Peyer's patch (tissue), 4 donors: ENCODE measurements at regions not wholly inside any gene's neighbourhood (a gene's known extent, or its start where the extent isn't known, plus 50 kb on each side); places are given as distances from the start of the nearest gene placed in this dataset.

Experiments
- DNase-seq, 3 donors: peaks; one replicate each; pipeline ENCODE4 v3.0.0-alpha.2; 2017 to 2019
- H3K27ac ChIP-seq, 4 donors: fragments of 200-600 bp; sonication (generic); one replicate each; pipeline ENCODE4 v1.5.1; 2016 to 2019
- H3K27me3 ChIP-seq, 2 donors: fragments of 200-600 bp; sonication (generic); one replicate each; pipeline ENCODE4 v1.5.1; 2019
- H3K36me3 ChIP-seq, 3 donors: fragments of 200-600 bp; sonication (generic); one replicate each; pipeline ENCODE4 v1.5.1; 2016 to 2019
- H3K4me1 ChIP-seq, 4 donors: fragments of 200-600 bp; sonication (generic); one replicate each; pipeline ENCODE4 v1.5.1; 2016 to 2019
- H3K4me3 ChIP-seq, 4 donors: fragments of 200-600 bp; sonication (generic); 1 replicate in 3 of 4; 2 replicates in 1 of 4; pipeline ENCODE4 v1.5.1; 2016 to 2019; ENCODE audit warnings: mild to moderate bottlenecking in 1 of 4
- H3K9me3 ChIP-seq, 4 donors: fragments of 200-600 bp; sonication (generic); one replicate each; pipeline ENCODE4 v1.5.1; 2016 to 2019; ENCODE audit warnings: mild to moderate bottlenecking in 1 of 4
- POLR2A ChIP-seq, 2 donors: fragments of 450-650 bp; IDR thresholded peaks; one replicate each; pipeline ENCODE4 v1.5.1; 2017; ENCODE audit warnings: antibody characterized with exemption in 2 of 2, mild to moderate bottlenecking in 2 of 2, moderate library complexity in 2 of 2
- TF ChIP-seq, protein P1 (sequence below), 6 experiments: fragments of 450-650 bp in 4 of 6; fragments of 200-600 bp in 2 of 6; sonication (generic) in 1 of 6; IDR thresholded peaks; one replicate each; pipeline ENCODE4 v1.5.1; 2017 to 2019; ENCODE audit warnings: antibody characterized with exemption in 6 of 6, mild to moderate bottlenecking in 3 of 6, moderate library complexity in 1 of 6

DNA sequence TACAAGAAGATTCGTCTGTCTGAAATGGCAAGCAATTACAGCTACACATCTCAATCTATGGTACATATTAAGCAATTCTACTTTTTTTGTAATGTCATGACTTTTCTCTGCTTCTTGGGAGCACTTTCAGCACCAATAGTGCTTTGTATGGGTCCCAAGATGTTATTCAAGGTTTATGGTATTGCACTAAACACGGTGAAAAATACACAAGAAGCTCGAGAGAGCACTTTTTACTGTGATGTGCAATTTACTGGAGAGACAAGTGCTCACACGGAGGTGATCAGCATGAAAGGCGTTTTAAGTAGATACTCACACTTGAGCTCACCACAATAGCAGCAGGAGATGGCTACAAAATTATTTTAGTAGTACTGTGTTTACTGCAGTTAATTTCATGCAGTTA lies 783.6 kb downstream of the CBLN2 start:
- Histone ChIP-seq H3K4me3 (no peak overlapping the region), H3K9me3 (no peaks in the 10 kb centered on the region), H3K4me1 (no peaks in the 10 kb centered on the region), H3K27ac (no peak overlapping the region), H3K27me3 (no peaks in the 10 kb centered on the region), H3K36me3 (no peaks in the 10 kb centered on the region)
- no peak for DNase-seq
- no peak for TF ChIP-seq POLR2A (IDR thresholded peaks at IDR 0.05)
- TF ChIP-seq, protein P1, sequence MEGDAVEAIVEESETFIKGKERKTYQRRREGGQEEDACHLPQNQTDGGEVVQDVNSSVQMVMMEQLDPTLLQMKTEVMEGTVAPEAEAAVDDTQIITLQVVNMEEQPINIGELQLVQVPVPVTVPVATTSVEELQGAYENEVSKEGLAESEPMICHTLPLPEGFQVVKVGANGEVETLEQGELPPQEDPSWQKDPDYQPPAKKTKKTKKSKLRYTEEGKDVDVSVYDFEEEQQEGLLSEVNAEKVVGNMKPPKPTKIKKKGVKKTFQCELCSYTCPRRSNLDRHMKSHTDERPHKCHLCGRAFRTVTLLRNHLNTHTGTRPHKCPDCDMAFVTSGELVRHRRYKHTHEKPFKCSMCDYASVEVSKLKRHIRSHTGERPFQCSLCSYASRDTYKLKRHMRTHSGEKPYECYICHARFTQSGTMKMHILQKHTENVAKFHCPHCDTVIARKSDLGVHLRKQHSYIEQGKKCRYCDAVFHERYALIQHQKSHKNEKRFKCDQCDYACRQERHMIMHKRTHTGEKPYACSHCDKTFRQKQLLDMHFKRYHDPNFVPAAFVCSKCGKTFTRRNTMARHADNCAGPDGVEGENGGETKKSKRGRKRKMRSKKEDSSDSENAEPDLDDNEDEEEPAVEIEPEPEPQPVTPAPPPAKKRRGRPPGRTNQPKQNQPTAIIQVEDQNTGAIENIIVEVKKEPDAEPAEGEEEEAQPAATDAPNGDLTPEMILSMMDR (IDR thresholded peaks at IDR 0.05), result no peak

DNA sequence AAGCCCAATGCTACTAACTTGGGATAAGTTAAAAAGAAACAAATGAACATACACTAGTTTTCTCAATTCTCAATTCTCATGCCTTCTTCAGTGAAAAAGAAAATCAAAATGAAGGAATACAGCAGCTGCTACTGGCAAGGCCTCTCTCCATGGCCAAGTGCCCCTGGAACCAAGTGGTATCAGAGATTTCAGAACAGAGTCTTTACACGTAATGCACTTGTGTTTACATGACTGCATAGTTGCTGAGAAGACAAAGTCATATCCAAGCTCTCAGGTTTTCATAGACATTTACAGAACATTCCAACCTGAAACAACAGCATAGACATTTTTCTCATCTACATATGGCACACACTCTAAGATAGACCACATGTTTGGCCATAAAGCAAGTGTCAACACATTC lies 789.9 kb downstream of the CBLN2 start:
- Histone ChIP-seq H3K27ac (no peak overlapping the region), H3K4me1 (no peaks in the 10 kb centered on the region), H3K27me3 (no peaks in the 10 kb centered on the region), H3K9me3 (no peaks in the 10 kb centered on the region), H3K36me3 (no peaks in the 10 kb centered on the region), H3K4me3 (no peak overlapping the region)
- no peak for DNase-seq
- TF ChIP-seq, protein P1 (IDR thresholded peaks at IDR 0.05), result no peak
- TF ChIP-seq POLR2A (IDR thresholded peaks at IDR 0.05), result no peak

DNA sequence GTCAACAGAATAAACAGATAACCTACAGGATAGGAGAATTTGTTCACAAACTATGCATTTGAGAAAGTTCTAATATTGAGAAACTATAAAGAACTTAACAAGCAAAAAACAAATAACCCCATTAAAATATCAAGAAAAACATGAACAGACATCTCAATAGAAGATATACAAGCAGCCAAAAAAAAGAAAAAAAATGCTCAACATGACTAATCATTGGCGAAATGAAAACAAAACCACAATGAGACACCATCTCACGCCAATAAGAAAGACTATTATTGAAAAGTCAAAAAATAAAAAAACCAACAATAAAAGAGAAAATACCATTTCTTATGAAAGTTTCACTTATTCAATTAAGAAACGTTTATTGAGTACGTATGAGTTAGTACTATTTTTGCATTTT lies 800.5 kb downstream of the CBLN2 start:
- Histone ChIP-seq H3K27ac (no peak overlapping the region), H3K4me3 (no peak overlapping the region), H3K4me1 (no peaks in the 10 kb centered on the region), H3K36me3 (no peaks in the 10 kb centered on the region), H3K27me3 (no peaks in the 10 kb centered on the region), H3K9me3 (peaks cover 0 to 4% (median 0%) of the 10 kb centered on the region in 4 donors)
- no peak for DNase-seq
- TF ChIP-seq, protein P1 (IDR thresholded peaks at IDR 0.05), result no peak
- no peak for TF ChIP-seq POLR2A (IDR thresholded peaks at IDR 0.05)

DNA sequence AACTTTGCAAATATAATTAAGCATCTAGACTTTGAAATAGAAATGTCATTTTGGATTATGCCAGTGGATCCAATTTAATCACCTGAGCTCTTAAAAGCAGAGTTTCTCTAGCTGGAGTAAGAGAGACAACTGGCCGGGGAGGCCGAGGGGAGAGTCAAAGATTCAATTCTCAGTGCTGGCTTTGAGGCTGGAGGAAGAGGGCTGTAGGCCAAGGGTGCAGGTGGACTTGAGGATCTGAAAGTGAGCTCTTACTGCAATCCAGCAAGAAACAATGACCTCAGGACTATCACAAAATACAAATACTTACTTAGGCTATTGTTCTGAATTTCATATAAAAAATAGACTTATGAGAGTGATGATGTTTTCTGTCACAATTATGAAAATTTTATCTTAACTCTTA lies 814.5 kb downstream of the CBLN2 start:
- DNase-seq, result no peak
- Histone ChIP-seq H3K9me3 (no peaks in the 10 kb centered on the region), H3K4me1 (no peaks in the 10 kb centered on the region), H3K27ac (no peak overlapping the region), H3K36me3 (no peaks in the 10 kb centered on the region), H3K27me3 (no peaks in the 10 kb centered on the region), H3K4me3 (no peak overlapping the region)
- TF ChIP-seq, protein P1 (IDR thresholded peaks at IDR 0.05), result no peak
- no peak for TF ChIP-seq POLR2A (IDR thresholded peaks at IDR 0.05)

DNA sequence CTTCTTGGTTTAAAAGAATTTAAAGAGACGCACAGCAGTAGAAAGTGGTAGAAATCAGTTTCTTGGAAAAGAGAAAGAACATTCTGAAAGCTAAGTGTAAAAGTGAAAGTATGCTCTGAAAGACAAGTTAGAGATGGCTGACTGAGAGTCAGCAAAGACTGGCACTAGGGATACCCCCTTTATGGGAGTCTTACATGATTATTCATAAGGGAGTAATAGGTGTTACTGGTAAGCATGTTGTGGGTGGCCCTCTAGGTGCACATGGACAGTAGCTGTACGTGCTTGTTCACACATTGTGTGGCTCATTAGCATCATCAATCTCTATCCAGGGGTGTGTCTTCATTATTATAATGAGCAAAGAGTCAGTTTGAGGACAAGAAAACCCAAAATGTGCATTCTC lies 816.2 kb downstream of the CBLN2 start:
- Histone ChIP-seq H3K27me3 (no peaks in the 10 kb centered on the region), H3K9me3 (no peaks in the 10 kb centered on the region), H3K4me1 (no peaks in the 10 kb centered on the region), H3K4me3 (no peak overlapping the region), H3K27ac (no peak overlapping the region), H3K36me3 (no peaks in the 10 kb centered on the region)
- DNase-seq, result no peak
- TF ChIP-seq, protein P1 (IDR thresholded peaks at IDR 0.05), result no peak
- no peak for TF ChIP-seq POLR2A (IDR thresholded peaks at IDR 0.05)

DNA sequence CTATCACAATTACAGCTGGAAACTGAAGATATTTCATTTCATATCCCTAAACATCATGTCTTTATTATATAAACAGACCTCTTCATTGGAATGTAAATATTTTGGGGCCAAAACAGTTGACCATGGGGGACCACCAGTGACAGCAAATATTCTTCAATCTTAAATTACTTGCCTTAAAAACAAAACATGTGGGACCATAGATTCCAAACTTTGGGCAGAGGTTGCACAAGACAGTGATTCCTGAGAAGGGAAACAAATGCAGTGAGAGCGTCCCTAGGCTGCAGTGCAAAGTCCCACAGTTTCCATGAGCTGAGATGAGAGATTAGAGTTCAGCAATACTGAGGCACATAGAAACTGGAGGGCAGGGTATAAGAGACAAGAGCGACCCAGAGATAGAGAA lies 818.9 kb downstream of the CBLN2 start:
- DNase-seq, result no peak
- H3K27me3 ChIP-seq, result no peaks in the 10 kb centered on the region
- H3K9me3 ChIP-seq, result peaks cover 0 to 5% (median 0%) of the 10 kb centered on the region in 4 donors
- no peak overlapping the region for H3K4me3 ChIP-seq
- H3K27ac ChIP-seq, result no peak overlapping the region
- no peaks in the 10 kb centered on the region for H3K4me1 ChIP-seq
- no peak for TF ChIP-seq POLR2A (IDR thresholded peaks at IDR 0.05)
- TF ChIP-seq, protein P1 (IDR thresholded peaks at IDR 0.05), result no peak
- no peaks in the 10 kb centered on the region for H3K36me3 ChIP-seq
